ENCODE measurements at regions not wholly inside any gene's neighbourhood (a gene's known extent, or its start where the extent isn't known, plus 50 kb on each side); places are given as distances from the start of the nearest gene placed in this dataset.

DNA sequence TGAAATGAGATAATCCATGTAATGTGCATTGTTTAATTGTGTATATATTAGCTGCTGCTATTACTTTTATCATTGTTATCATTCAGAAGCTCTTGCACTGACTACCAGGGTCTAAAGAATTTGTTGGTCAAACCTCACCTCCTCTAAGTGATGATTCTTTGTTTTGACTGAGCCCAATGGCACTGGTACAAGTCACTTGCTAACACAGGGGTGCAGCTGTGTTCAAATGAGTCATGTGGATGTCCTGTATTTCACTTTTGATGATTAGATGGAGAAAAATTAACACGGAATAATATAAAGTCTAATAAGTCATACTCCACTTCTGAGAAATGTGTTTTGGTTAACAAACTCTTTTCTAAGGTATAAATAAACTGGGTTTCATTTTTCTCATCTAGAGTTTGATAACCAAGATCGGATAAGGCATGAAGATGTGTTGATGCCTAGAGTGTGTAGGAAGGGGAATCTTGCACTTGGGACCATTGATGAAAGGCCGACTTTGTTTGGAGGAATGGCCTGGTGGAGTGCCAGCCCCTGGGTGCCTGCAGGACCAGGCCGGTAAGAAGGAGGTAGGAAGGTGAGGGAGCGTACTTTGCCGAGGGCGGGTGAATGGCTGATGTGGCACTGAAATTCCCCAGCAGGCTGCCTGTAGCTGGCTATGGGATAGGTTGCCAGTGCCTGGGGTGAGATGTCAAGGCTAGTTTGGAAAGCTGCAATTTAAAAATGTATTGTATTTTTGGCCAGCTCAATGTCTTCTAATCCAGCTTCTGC lies 244.7 kb upstream of the ZPLD1 start:
- Histone ChIP-seq H3K27me3 (ENCODE audit: low read depth) (no peaks in the 10 kb centered on the region), H3K4me3 (no peak overlapping the region), H3K36me3 (replicated peaks) (no peaks in the 10 kb centered on the region), H3K4me1 (no peaks in the 10 kb centered on the region), H3K9me3 (no peaks in the 10 kb centered on the region)
- no peak for DNase-seq (ENCODE audit: low spot score in 2 of 2)
- in situ Hi-C loops (cut with MboI; ENCODE audit: low sequenced_read_pairs), result no loop called here

DNA sequence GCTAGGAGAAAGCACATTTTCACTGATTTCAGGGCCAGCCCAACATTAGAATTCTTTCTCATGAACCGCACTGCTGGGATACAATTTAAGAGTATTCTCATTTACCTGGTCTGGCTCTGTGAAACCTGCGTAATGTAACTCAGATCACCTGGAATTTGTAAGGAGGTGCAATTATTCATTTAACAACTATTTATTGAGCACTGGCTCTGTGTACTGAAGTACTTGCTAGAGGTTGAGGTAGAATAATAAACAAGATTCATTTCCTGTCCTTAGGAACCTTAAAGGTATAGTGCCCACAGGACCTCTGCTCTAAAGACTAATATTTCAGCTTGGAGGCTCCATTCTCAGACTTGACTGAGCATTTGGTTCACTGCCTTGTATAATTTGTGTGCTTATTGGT lies 242.2 kb upstream of the ZPLD1 start:
- H3K4me1 ChIP-seq, result no peaks in the 10 kb centered on the region
- no peak for DNase-seq (ENCODE audit: low spot score in 2 of 2)
- H3K36me3 ChIP-seq (replicated peaks), result no peaks in the 10 kb centered on the region
- in situ Hi-C loops (cut with MboI; ENCODE audit: low sequenced_read_pairs), result no loop called here
- H3K4me3 ChIP-seq, result no peak overlapping the region
- no peaks in the 10 kb centered on the region for H3K27me3 ChIP-seq (ENCODE audit: low read depth)
- H3K9me3 ChIP-seq, result no peaks in the 10 kb centered on the region

DNA sequence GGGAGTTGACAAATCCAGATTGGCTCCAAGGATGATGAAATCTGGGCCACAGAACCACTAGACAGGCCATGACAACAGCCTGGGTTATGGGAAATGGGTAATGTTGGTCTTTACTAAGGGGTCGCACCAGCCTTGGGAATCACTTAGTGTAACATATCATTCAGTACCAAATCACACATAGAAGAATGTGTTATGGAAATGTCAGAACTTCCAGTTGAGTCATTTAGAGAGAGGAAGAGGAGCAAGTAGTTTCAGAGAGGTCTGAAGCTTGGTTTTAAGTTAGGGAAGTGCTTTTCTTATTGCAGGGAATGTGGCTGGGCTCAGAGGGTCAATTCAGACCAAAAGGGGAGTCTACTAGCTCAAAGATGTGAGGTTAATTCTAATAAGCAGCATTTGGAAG lies 241.6 kb upstream of the ZPLD1 start:
- Histone ChIP-seq H3K36me3 (replicated peaks) (no peaks in the 10 kb centered on the region), H3K9me3 (no peaks in the 10 kb centered on the region), H3K4me3 (no peak overlapping the region), H3K4me1 (no peaks in the 10 kb centered on the region), H3K27me3 (ENCODE audit: low read depth) (no peaks in the 10 kb centered on the region)
- in situ Hi-C loops (cut with MboI; ENCODE audit: low sequenced_read_pairs), result no loop called here
- DNase-seq (ENCODE audit: low spot score in 2 of 2), result no peak

DNA sequence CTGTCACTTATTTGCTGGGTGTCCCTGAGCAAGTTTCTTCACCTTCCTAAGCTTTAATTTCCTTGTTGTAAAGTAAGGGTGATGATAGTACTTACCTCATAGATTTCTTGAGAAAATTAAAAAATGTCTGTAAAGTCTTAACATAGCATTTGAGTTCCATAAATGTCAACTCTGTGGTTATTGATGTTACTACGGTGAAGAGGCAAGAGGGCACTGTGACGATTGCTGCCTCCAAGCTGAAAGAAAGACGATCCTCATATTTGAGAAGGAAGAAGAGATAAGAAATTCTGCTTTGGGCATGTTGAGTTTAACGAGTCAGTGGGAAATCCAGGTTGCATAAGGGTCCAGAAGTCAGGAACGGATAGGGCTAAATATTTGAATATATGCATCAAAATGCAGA lies 240.8 kb upstream of the ZPLD1 start:
- Histone ChIP-seq H3K4me1 (no peaks in the 10 kb centered on the region), H3K27me3 (ENCODE audit: low read depth) (no peaks in the 10 kb centered on the region), H3K36me3 (replicated peaks) (no peaks in the 10 kb centered on the region), H3K4me3 (no peak overlapping the region), H3K9me3 (no peaks in the 10 kb centered on the region)
- DNase-seq (ENCODE audit: low spot score in 2 of 2), result no peak
- in situ Hi-C loops (cut with MboI; ENCODE audit: low sequenced_read_pairs), result no loop called here

DNA sequence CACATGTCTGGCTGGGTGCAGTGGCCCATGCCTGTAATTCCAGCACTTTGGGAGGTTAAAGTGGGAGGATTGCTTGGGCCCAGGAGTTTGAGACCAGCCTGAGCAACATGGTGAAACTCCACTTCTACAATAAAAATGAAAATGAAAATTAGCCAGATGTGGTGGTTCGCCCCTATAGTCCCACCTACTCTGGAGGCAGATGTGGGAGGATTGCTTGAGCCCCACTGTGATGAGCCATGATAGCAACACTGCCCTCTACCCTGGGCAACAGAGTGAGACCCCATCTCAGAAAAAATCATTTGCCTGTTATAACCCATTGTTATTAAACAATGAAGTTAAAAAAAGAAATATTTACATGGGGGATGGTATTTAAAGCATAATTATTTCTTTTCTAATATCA lies 240.1 kb upstream of the ZPLD1 start:
- no peaks in the 10 kb centered on the region for H3K27me3 ChIP-seq (ENCODE audit: low read depth)

DNA sequence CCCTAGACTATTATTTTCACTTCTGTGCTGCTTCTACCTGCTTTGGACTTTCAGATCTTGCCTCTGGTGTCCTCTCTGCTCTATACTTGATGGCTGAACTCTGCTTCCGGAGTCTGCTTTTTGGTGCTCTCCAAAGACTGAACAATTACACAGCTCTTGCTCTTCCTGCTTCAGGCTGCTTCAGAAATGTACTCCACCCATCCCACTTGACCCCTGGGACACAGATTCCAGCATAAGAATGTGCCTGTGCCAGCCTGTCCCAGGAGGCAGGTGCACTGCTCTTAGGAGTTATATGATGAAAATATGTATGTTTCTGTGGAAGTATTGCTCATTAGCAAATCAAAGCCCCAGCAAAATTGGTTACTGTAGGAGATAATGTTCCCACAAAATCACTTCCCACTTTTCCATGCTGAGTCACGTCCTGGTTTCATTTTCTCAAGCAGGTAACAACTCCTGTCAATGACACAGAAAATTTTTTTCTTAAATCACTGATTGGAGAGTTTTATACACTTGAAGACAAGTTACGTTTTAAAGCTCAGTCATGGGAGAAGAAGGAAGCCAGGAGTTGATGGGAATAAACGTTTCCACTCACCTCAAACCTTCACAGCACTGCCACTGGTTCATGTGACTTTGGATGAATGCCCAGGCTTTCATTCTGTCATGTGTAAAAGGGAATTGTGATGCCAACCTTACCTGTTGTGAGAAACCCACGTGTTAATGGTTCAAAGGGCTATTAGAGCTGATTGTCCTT lies 239.4 kb upstream of the ZPLD1 start:
- Histone ChIP-seq H3K4me3 (no peak overlapping the region), H3K4me1 (no peaks in the 10 kb centered on the region), H3K9me3 (no peaks in the 10 kb centered on the region), H3K27me3 (ENCODE audit: low read depth) (no peaks in the 10 kb centered on the region), H3K36me3 (replicated peaks) (no peaks in the 10 kb centered on the region)
- no peak for DNase-seq (ENCODE audit: low spot score in 2 of 2)
- in situ Hi-C loops (cut with MboI; ENCODE audit: low sequenced_read_pairs), result no loop called here

More for the DNA sequence above, 240.1 kb upstream of the ZPLD1 start:
- H3K36me3 ChIP-seq (replicated peaks), result no peaks in the 10 kb centered on the region
- no peaks in the 10 kb centered on the region for H3K9me3 ChIP-seq
- DNase-seq (ENCODE audit: low spot score in 2 of 2), result no peak
- no peak overlapping the region for H3K4me3 ChIP-seq
- in situ Hi-C loops (cut with MboI; ENCODE audit: low sequenced_read_pairs), result no loop called here
- no peaks in the 10 kb centered on the region for H3K4me1 ChIP-seq

DNA sequence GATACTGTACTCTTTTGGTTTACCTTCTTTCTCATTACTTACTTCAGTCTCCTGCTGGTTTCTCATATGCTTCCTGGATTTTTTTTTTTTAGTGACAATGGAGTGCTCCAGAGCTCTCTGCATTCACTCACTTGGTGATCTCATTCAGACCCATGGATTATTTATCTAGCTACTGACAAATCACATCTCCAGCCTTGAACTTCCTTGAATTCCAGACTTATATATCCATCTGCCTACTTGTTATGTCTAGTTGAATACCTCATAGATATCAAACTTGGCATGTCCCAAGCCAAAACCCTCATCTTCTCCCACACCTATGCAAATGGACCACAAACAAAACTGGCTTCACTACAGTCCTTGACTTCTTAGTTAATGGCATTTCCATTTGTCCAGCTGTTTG lies 234.7 kb upstream of the ZPLD1 start:
- no peaks in the 10 kb centered on the region for H3K27me3 ChIP-seq (ENCODE audit: low read depth)
- H3K4me3 ChIP-seq, result no peak overlapping the region
- H3K9me3 ChIP-seq, result no peaks in the 10 kb centered on the region
- in situ Hi-C loops (cut with MboI; ENCODE audit: low sequenced_read_pairs), result no loop called here
- DNase-seq (ENCODE audit: low spot score in 2 of 2), result no peak
- no peaks in the 10 kb centered on the region for H3K36me3 ChIP-seq (replicated peaks)
- no peaks in the 10 kb centered on the region for H3K4me1 ChIP-seq

DNA sequence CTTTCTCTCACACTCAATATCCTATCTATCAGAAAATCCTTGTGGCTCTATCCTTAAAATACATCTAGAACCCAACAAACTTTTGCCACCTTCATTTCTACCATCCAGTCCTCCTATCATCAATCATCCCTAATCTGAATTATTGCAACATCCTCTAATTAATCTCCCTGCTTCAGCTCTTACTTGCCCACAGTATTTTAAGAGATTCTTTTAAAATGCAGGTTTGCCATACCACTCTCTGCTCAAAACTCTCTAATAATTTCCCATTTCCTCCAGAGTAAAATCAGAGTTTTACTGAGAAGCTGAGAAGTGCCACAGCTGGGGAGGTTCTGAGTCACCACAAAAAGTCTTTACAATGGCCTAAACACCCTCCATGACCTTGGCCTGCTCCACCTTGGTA lies 234.3 kb upstream of the ZPLD1 start:
- H3K9me3 ChIP-seq, result no peaks in the 10 kb centered on the region
- in situ Hi-C loops (cut with MboI; ENCODE audit: low sequenced_read_pairs), result no loop called here

DNA sequence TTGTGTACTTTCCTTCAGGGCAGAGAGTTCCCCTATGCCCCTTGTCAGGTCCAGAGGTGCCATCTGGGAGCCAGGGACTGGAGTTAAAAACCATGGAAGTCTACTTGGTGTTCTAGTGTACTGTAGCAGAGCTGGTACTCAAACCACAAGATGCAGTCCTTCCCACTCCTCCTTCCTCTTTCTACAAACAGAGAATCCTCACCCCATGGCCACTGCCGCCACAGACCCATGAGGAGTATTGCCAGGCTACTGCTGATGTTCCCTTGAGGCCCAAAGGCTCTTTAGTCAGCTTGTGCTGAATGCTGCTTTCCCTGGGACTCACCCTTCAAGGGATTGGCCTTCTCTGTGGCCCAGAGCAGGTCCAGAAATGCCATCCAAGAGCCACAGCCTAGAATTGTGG lies 229.2 kb upstream of the ZPLD1 start:
- in situ Hi-C loops (cut with MboI; ENCODE audit: low sequenced_read_pairs), result no loop called here
- no peaks in the 10 kb centered on the region for H3K36me3 ChIP-seq (replicated peaks)
- H3K4me1 ChIP-seq, result no peaks in the 10 kb centered on the region
- H3K9me3 ChIP-seq, result no peaks in the 10 kb centered on the region
- peaks cover 2% of the 10 kb centered on the region; the same call in 1 of the 2 replicates for H3K27me3 ChIP-seq (ENCODE audit: low read depth)
- no peak overlapping the region for H3K4me3 ChIP-seq
- no peak for DNase-seq (ENCODE audit: low spot score in 2 of 2)

More for the DNA sequence above, 234.3 kb upstream of the ZPLD1 start:
- no peaks in the 10 kb centered on the region for H3K4me1 ChIP-seq
- no peak for DNase-seq (ENCODE audit: low spot score in 2 of 2)
- no peaks in the 10 kb centered on the region for H3K27me3 ChIP-seq (ENCODE audit: low read depth)
- H3K4me3 ChIP-seq, result no peak overlapping the region
- H3K36me3 ChIP-seq (replicated peaks), result no peaks in the 10 kb centered on the region

DNA sequence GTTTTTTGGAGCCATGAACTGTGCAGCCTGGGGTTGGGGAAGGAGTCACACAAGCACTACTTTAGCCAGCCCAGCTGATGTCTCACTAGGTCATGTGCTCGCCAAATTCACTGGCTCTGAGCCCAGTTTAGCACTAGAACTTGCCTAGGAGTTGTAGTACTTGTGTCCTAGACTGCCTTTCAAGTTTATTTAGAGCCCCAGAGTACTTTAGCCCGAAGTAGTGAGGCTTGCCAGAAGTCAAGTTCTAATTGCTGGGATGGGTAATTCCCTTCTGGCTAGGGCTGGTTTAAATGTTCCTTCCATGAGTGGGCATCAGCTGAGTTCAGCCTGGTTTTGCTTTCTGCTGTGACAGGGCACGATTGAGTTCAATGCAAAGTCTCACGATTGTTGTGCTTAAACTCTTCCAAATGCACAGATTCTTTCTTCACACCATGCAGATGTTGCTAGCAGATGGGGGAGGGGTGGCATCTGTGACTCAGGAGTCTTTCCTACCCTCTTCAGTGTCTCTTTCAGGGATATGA lies 228.2 kb upstream of the ZPLD1 start:
- Histone ChIP-seq H3K36me3 (replicated peaks) (no peaks in the 10 kb centered on the region), H3K9me3 (no peaks in the 10 kb centered on the region), H3K27me3 (ENCODE audit: low read depth) (peaks cover 2% of the 10 kb centered on the region; the same call in 1 of the 2 replicates), H3K4me3 (no peak overlapping the region), H3K4me1 (no peaks in the 10 kb centered on the region)
- no peak for DNase-seq (ENCODE audit: low spot score in 2 of 2)
- in situ Hi-C loops (cut with MboI; ENCODE audit: low sequenced_read_pairs), result no loop called here

DNA sequence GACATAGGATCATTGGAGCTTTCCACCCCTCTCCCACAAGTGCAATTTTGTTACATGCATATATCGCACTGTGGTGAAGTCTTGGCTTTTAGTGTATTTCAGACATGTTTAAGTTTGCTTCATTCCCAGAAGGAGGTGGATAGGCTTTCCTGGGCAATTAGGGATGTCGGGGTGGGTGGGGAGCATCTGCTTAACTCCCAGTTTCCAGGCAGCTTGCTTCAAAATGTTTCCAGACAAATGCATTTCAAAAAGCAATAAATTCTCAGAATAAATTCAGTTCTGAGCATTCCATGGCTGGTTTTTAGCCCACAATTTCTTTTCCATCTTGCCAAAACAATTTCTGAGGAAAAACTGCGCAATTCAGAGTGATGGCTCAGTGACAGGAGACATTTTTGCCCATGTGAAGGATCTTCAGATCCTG lies 227.7 kb upstream of the ZPLD1 start:
- no peaks in the 10 kb centered on the region for H3K36me3 ChIP-seq (replicated peaks)
- in situ Hi-C loops (cut with MboI; ENCODE audit: low sequenced_read_pairs), result no loop called here
- DNase-seq (ENCODE audit: low spot score in 2 of 2), result no peak
- no peaks in the 10 kb centered on the region for H3K9me3 ChIP-seq
- no peaks in the 10 kb centered on the region for H3K4me1 ChIP-seq
- H3K27me3 ChIP-seq (ENCODE audit: low read depth), result peaks cover 2% of the 10 kb centered on the region; the same call in 1 of the 2 replicates
- H3K4me3 ChIP-seq, result no peak overlapping the region

DNA sequence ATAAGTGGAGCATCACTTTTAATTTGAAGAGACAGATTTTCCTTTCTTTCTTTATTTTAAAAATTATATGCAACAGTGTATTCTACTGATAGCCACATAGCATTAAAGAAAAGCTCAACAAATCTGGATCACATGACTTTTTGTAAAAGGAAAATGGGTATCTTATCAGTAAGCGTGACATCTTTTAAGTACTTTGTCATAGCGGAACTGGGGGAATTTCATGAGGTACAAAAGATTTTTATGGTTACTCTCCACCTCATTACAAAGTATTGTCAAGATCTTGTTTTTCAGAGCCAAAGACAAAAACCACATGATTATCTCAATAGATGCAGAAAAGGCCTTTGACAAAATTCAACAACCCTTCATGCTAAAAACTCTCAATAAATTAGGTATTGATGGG lies 219.6 kb upstream of the ZPLD1 start:
- Histone ChIP-seq H3K4me3 (no peak overlapping the region), H3K36me3 (replicated peaks) (no peaks in the 10 kb centered on the region), H3K9me3 (no peaks in the 10 kb centered on the region), H3K27me3 (ENCODE audit: low read depth) (no peaks in the 10 kb centered on the region), H3K4me1 (no peaks in the 10 kb centered on the region)
- DNase-seq (ENCODE audit: low spot score in 2 of 2), result no peak
- in situ Hi-C loops (cut with MboI; ENCODE audit: low sequenced_read_pairs), result no loop called here

DNA sequence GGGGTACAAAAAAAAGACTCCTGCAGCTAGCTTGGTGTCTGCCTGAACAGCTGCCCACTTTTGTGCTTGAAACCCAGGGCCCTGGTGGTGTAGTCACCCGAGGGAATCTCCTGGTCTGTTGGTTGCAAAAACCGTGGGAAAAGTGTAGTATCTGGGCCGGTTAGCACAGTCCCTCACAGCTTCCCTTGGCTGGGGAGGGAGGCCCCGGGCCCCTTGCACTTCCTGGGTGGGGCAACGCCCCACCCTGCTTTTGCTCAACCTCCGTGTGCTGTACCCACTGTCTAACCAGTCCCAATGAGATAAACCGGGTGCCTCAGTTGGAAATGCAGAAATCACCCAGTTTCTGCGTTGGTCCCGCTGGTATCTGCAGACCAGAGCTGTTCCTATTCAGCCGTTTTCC lies 211.7 kb upstream of the ZPLD1 start:
- no peaks in the 10 kb centered on the region for H3K36me3 ChIP-seq (replicated peaks)
- H3K27me3 ChIP-seq (ENCODE audit: low read depth), result peaks cover 13% of the 10 kb centered on the region
- in situ Hi-C loops (cut with MboI; ENCODE audit: low sequenced_read_pairs), result loop anchor here (10.0 kb wide), 2 partner anchors 312 to 398 kb away; no protein-coding TSS in a partner anchor
- H3K9me3 ChIP-seq, result no peaks in the 10 kb centered on the region
- H3K4me3 ChIP-seq, result no peak overlapping the region
- H3K4me1 ChIP-seq, result no peaks in the 10 kb centered on the region
- no peak for DNase-seq (ENCODE audit: low spot score in 2 of 2)

DNA sequence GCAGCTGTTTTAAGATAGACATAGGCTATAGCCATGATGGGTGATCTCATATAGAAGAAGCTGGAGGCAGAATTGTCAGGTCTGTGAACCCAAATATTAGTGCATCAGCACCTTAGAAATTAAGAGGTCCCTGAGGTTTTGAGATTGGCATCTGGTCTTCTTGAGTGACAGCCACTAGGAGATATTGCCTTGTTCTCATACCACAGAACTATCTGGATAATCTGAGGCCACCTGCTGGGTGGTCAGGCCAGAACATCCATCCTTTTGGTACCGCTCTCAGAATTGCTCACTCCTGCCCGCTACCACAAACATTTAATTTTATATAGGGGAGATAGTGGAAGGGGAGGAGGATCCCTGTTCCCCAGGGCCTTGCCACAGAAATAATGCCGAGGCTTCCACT lies 210.6 kb upstream of the ZPLD1 start:
- Histone ChIP-seq H3K27me3 (ENCODE audit: low read depth) (peaks cover 13% of the 10 kb centered on the region), H3K36me3 (replicated peaks) (no peaks in the 10 kb centered on the region), H3K9me3 (no peaks in the 10 kb centered on the region), H3K4me3 (no peak overlapping the region), H3K4me1 (no peaks in the 10 kb centered on the region)
- DNase-seq (ENCODE audit: low spot score in 2 of 2), result no peak
- in situ Hi-C loops (cut with MboI; ENCODE audit: low sequenced_read_pairs), result loop anchor here (10.0 kb wide), 2 partner anchors 311 to 399 kb away; no protein-coding TSS in a partner anchor
